ENCODE measurements at regions not wholly inside any gene's neighbourhood (a gene's known extent, or its start where the extent isn't known, plus 50 kb on each side); places are given as distances from the start of the nearest gene placed in this dataset.

- H3K4me3 ChIP-seq: no peak overlapping the region
- DNase-seq (ENCODE audit: low spot score) (no peak), ATAC-seq (ENCODE audit: insufficient number of reproducible peaks, low FRiP score, low read depth) (no peak)
- H3K4me1 ChIP-seq (ENCODE audit: control insufficient read depth in 1 of 2, low read depth in 2 of 2): peaks cover 0 to 8% of the 10 kb centered on the region in 2 donors
- no peaks in the 10 kb centered on the region for H3K9me3 ChIP-seq
- no peak for TF ChIP-seq CTCF (IDR thresholded peaks at IDR 0.05)
- H3K36me3 ChIP-seq: no peaks in the 10 kb centered on the region
- no peak overlapping the region for H3K27ac ChIP-seq
- H3K27me3 ChIP-seq (replicated peaks; ENCODE audit: insufficient read depth): no peaks in the 10 kb centered on the region
Measured at GRCh38 chr12:92465786-92466295, 236.9 kb upstream of the PLEKHG7 start.

GRCh38 chr12:92464911-92465310 is 237.9 kb upstream of the PLEKHG7 start:
- H3K4me3 ChIP-seq: no peak overlapping the region
- ATAC-seq (ENCODE audit: insufficient number of reproducible peaks, low FRiP score, low read depth) (no peak), DNase-seq (ENCODE audit: low spot score) (no peak)
- no peak for TF ChIP-seq CTCF (IDR thresholded peaks at IDR 0.05)
- no peak overlapping the region for H3K27ac ChIP-seq
- H3K9me3 ChIP-seq: no peaks in the 10 kb centered on the region
- peaks cover 0 to under 1% of the 10 kb centered on the region in 2 donors for H3K4me1 ChIP-seq (ENCODE audit: control insufficient read depth in 1 of 2, low read depth in 2 of 2)
- no peaks in the 10 kb centered on the region for H3K36me3 ChIP-seq
- no peaks in the 10 kb centered on the region for H3K27me3 ChIP-seq (replicated peaks; ENCODE audit: insufficient read depth)

- H3K27me3 ChIP-seq (replicated peaks; ENCODE audit: insufficient read depth): no peaks in the 10 kb centered on the region
- ATAC-seq (ENCODE audit: insufficient number of reproducible peaks, low FRiP score, low read depth): no peak
- H3K27ac ChIP-seq: no peak overlapping the region
- H3K36me3 ChIP-seq: no peaks in the 10 kb centered on the region
- H3K9me3 ChIP-seq: no peaks in the 10 kb centered on the region
- no peaks in the 10 kb centered on the region for H3K4me1 ChIP-seq (ENCODE audit: control insufficient read depth in 1 of 2, low read depth in 2 of 2)
- no peak overlapping the region for H3K4me3 ChIP-seq
- DNase-seq (ENCODE audit: low spot score): no peak
- no peak for TF ChIP-seq CTCF (IDR thresholded peaks at IDR 0.05)
Measured at GRCh38 chr12:92463171-92463570, 239.6 kb upstream of the PLEKHG7 start.

- ATAC-seq (ENCODE audit: insufficient number of reproducible peaks, low FRiP score, low read depth) (no peak), DNase-seq (ENCODE audit: low spot score) (no peak)
- Histone ChIP-seq H3K9me3 (no peaks in the 10 kb centered on the region), H3K27ac (no peak overlapping the region), H3K4me1 (ENCODE audit: control insufficient read depth in 1 of 2, low read depth in 2 of 2) (no peaks in the 10 kb centered on the region), H3K4me3 (no peak overlapping the region), H3K27me3 (replicated peaks; ENCODE audit: insufficient read depth) (no peaks in the 10 kb centered on the region), H3K36me3 (no peaks in the 10 kb centered on the region)
- TF ChIP-seq CTCF (IDR thresholded peaks at IDR 0.05): no peak
Measured at GRCh38 chr12:92462527-92462926, 240.3 kb upstream of the PLEKHG7 start.

- H3K27ac ChIP-seq: no peak overlapping the region
- DNase-seq (ENCODE audit: low spot score) (no peak), ATAC-seq (ENCODE audit: insufficient number of reproducible peaks, low FRiP score, low read depth) (no peak)
- H3K4me1 ChIP-seq (ENCODE audit: control insufficient read depth in 1 of 2, low read depth in 2 of 2): no peaks in the 10 kb centered on the region
- H3K9me3 ChIP-seq: no peaks in the 10 kb centered on the region
- no peaks in the 10 kb centered on the region for H3K27me3 ChIP-seq (replicated peaks; ENCODE audit: insufficient read depth)
- no peak overlapping the region for H3K4me3 ChIP-seq
- no peaks in the 10 kb centered on the region for H3K36me3 ChIP-seq
- no peak for TF ChIP-seq CTCF (IDR thresholded peaks at IDR 0.05)
Measured at GRCh38 chr12:92462049-92462448, 240.7 kb upstream of the PLEKHG7 start.
